Sigmoid colon (tissue), 4 donors: ENCODE measurements at regions not wholly inside any gene's neighbourhood (a gene's known extent, or its start where the extent isn't known, plus 50 kb on each side); places are given as distances from the start of the nearest gene placed in this dataset.

Experiments
- CTCF ChIP-seq, 4 experiments: fragments of 450-650 bp in 3 of 4; fragments of 200-600 bp in 1 of 4; IDR thresholded peaks; one replicate each; pipeline ENCODE4 v1.5.1; 2016 to 2019; ENCODE audit warnings: antibody characterized with exemption in 4 of 4, mild to moderate bottlenecking in 3 of 4, moderate library complexity in 2 of 4
- EP300 ChIP-seq, 4 donors: sonication (generic); formaldehyde crosslinking; IDR thresholded peaks; one replicate each; pipeline ENCODE4 v1.6.1; 2017; ENCODE audit warnings: antibody characterized with exemption in 4 of 4
- POLR2AphosphoS5 ChIP-seq, 4 donors: sonication (generic); formaldehyde crosslinking; IDR thresholded peaks; one replicate each; pipeline ENCODE4 v1.6.1; 2017; ENCODE audit warnings: antibody characterized with exemption in 4 of 4

- TF ChIP-seq EP300 (IDR thresholded peaks at IDR 0.05), result no peak
- no peak for TF ChIP-seq CTCF (IDR thresholded peaks at IDR 0.05)
- no peak for TF ChIP-seq POLR2AphosphoS5 (IDR thresholded peaks at IDR 0.05)
These were observed 204.4 kb downstream of the MREG start for GRCh38 chr2:215808996-215809395.
